Neutrophil (primary cell): ENCODE measurements at regions not wholly inside any gene's neighbourhood (a gene's known extent, or its start where the extent isn't known, plus 50 kb on each side); places are given as distances from the start of the nearest gene placed in this dataset.

Source experiments
- H3K27ac ChIP-seq: fragments of 200-600 bp; sonication (generic); 2 replicates; pipeline ENCODE4 v1.5.1; 2016; ENCODE audit warnings: mild to moderate bottlenecking, moderate library complexity
- H3K27me3 ChIP-seq: fragments of 200-600 bp; sonication (generic); 2 replicates; pipeline ENCODE4 v1.6.0; 2016; ENCODE audit warnings: mild to moderate bottlenecking
- H3K36me3 ChIP-seq: fragments of 200-600 bp; sonication (generic); 2 replicates; pipeline ENCODE4 v1.5.1; 2017
- H3K4me1 ChIP-seq, 2 experiments: fragments of 200-600 bp in 1 of 2; sonication (generic) in 1 of 2; 1 replicate in 1 of 2; 2 replicates in 1 of 2; pipeline versions ENCODE4 v1.5.1 to v1.6.1; 2013 to 2016; ENCODE audit warnings: low read depth in 1 of 2, low read length in 1 of 2, mild to moderate bottlenecking in 1 of 2, moderate library complexity in 1 of 2; ENCODE audit not compliant: control insufficient read depth in 1 of 2, insufficient read depth in 1 of 2
- H3K4me3 ChIP-seq, 2 experiments: fragments of 200-600 bp in 1 of 2; sonication (generic) in 1 of 2; 1 replicate in 1 of 2; 2 replicates in 1 of 2; pipeline ENCODE4 v1.5.1; 2013 to 2016; ENCODE audit warnings: low read depth in 1 of 2, low read length in 1 of 2, mild to moderate bottlenecking in 1 of 2, moderate library complexity in 1 of 2
- H3K9me3 ChIP-seq: fragments of 200-600 bp; sonication (generic); 2 replicates; pipeline ENCODE4 v1.5.1; 2016
- CTCF ChIP-seq: fragments of 200-600 bp; sonication (generic); IDR thresholded peaks from 2 replicates; pipeline ENCODE4 v1.5.1; 2016; ENCODE audit warnings: antibody characterized with exemption

- Histone ChIP-seq H3K9me3 (no peaks in the 10 kb centered on the region), H3K4me1 (no peaks in the 10 kb centered on the region), H3K27me3 (peaks cover 25% of the 10 kb centered on the region), H3K4me3 (no peak overlapping the region), H3K36me3 (no peaks in the 10 kb centered on the region), H3K27ac (no peak overlapping the region)
- TF ChIP-seq CTCF = no peak
These were observed 184.3 kb downstream of the SH3BP4 start for GRCh38 chr2:235135990-235136561.

GRCh38 chr2:235138339-235138738 lies 186.5 kb downstream of the SH3BP4 start:
- no peaks in the 10 kb centered on the region for H3K9me3 ChIP-seq
- peaks cover 25% of the 10 kb centered on the region for H3K27me3 ChIP-seq
- H3K36me3 ChIP-seq = no peaks in the 10 kb centered on the region
- no peak for TF ChIP-seq CTCF
- no peak overlapping the region for H3K27ac ChIP-seq
- H3K4me1 ChIP-seq = no peaks in the 10 kb centered on the region
- H3K4me3 ChIP-seq = no peak overlapping the region

GRCh38 chr2:235139956-235140800 lies 188.4 kb downstream of the SH3BP4 start:
- TF ChIP-seq CTCF = no peak
- H3K36me3 ChIP-seq = no peaks in the 10 kb centered on the region
- no peaks in the 10 kb centered on the region for H3K9me3 ChIP-seq
- H3K27ac ChIP-seq = no peak overlapping the region
- no peaks in the 10 kb centered on the region for H3K4me1 ChIP-seq
- peaks cover 18% of the 10 kb centered on the region for H3K27me3 ChIP-seq
- no peak overlapping the region for H3K4me3 ChIP-seq

GRCh38 chr2:235140801-235141081 lies 188.9 kb downstream of the SH3BP4 start:
- Histone ChIP-seq H3K4me3 (no peak overlapping the region), H3K9me3 (no peaks in the 10 kb centered on the region), H3K4me1 (no peaks in the 10 kb centered on the region), H3K36me3 (no peaks in the 10 kb centered on the region), H3K27ac (no peak overlapping the region), H3K27me3 (peaks cover 15% of the 10 kb centered on the region)
- no peak for TF ChIP-seq CTCF

- Histone ChIP-seq H3K4me3 (no peak overlapping the region), H3K27ac (no peak overlapping the region), H3K9me3 (no peaks in the 10 kb centered on the region), H3K27me3 (peaks cover 7% of the 10 kb centered on the region), H3K36me3 (no peaks in the 10 kb centered on the region), H3K4me1 (no peaks in the 10 kb centered on the region)
- no peak for TF ChIP-seq CTCF
These were observed 189.8 kb downstream of the SH3BP4 start for GRCh38 chr2:235141411-235142128.
